Keratinocyte (primary cell): ENCODE measurements at regions not wholly inside any gene's neighbourhood (a gene's known extent, or its start where the extent isn't known, plus 50 kb on each side); places are given as distances from the start of the nearest gene placed in this dataset.
"Not testable (repeated sequence)": the region's sequence is repeated elsewhere in the genome, so short reads cannot be mapped to it uniquely, and the experiment has no call there.

Experiments used
- CTCF ChIP-seq, 3 experiments: IDR thresholded peaks in 1 of 3; conservative IDR thresholded peaks in 1 of 3; optimal IDR thresholded peaks in 1 of 3; 2 replicates in 2 of 3; 3 replicates in 1 of 3; pipeline versions ENCODE3 to v1.5.1; 2011; ENCODE audit warnings: low read length in 3 of 3, mild to moderate bottlenecking in 3 of 3, moderate library complexity in 2 of 3, control low read depth in 1 of 3, inconsistent platforms in 1 of 3; ENCODE audit not compliant: insufficient read depth in 2 of 3; ENCODE audit errors: extremely low read depth in 1 of 3
- EZH2 ChIP-seq: IDR thresholded peaks from one replicate; pipeline ENCODE4 v1.6.1; 2012; ENCODE audit warnings: inconsistent platforms, mild to moderate bottlenecking, low read length, moderate library complexity

GRCh38 chr2:110354294-110355018, 118.2 kb downstream of the LIMS4 start:
- TF ChIP-seq CTCF (optimal IDR thresholded peaks at IDR 0.05 in 1 of 3, IDR thresholded peaks at IDR 0.05 in 1 of 3, conservative IDR thresholded peaks at IDR 0.05 in 1 of 3; ENCODE audit: extremely low read depth in 1 of 3, insufficient read depth in 2 of 3, low read length in 3 of 3); EZH2: not testable (repeated sequence)
